A549 (cell line): ENCODE measurements at regions not wholly inside any gene's neighbourhood (a gene's known extent, or its start where the extent isn't known, plus 50 kb on each side); places are given as distances from the start of the nearest gene placed in this dataset.

Source experiments
- CTCF ChIP-seq: fragments of >200 bp; sonication (Bioruptor Twin); formaldehyde crosslinking; IDR thresholded peaks from 3 replicates; pipeline ENCODE4 v1.5.1; 2016
- POLR2A ChIP-seq: IDR thresholded peaks from 2 replicates; pipeline ENCODE4 v1.6.1; 2012; ENCODE audit warnings: mild to moderate bottlenecking, low read length
- TF ChIP-seq, protein P1 (sequence below): fragments of 450-650 bp; IDR thresholded peaks from 2 replicates; pipeline ENCODE4 v1.6.1; 2014; ENCODE audit warnings: antibody characterized with exemption

- no peak for TF ChIP-seq CTCF
- no peak for TF ChIP-seq POLR2A
- TF ChIP-seq, protein P1, sequence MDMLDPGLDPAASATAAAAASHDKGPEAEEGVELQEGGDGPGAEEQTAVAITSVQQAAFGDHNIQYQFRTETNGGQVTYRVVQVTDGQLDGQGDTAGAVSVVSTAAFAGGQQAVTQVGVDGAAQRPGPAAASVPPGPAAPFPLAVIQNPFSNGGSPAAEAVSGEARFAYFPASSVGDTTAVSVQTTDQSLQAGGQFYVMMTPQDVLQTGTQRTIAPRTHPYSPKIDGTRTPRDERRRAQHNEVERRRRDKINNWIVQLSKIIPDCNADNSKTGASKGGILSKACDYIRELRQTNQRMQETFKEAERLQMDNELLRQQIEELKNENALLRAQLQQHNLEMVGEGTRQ, result no peak
Measured at GRCh38 chr22:22178992-22179391, 65.6 kb upstream of the VPREB1 start.
